BJ (cell line): ENCODE measurements at regions not wholly inside any gene's neighbourhood (a gene's known extent, or its start where the extent isn't known, plus 50 kb on each side); places are given as distances from the start of the nearest gene placed in this dataset.

Source experiments
- CTCF ChIA-PET: fragments of 350-600 bp; formaldehyde crosslinking; extraction: SDS; loops from one replicate; lab custom pipeline; 2021; ENCODE audit warnings: antibody characterized with exemption, inconsistent platforms; lab: Yijun Ruan, JAX
- POLR2A ChIA-PET: fragments of 300-600 bp; sonication (Branson Sonifier 250); formaldehyde crosslinking; extraction: SDS; loops from one replicate; lab custom pipeline; 2021; ENCODE audit warnings: antibody characterized with exemption; lab: Charles Lee
- DNase-seq: peaks from one replicate; pipeline ENCODE4 v3.0.0-alpha.2; 2011; ENCODE audit warnings: low read depth
- H3K27me3 ChIP-seq: 2 replicates; pipeline ENCODE4 v1.6.0; 2011; ENCODE audit warnings: low read length; ENCODE audit not compliant: control insufficient read depth, insufficient read depth
- H3K36me3 ChIP-seq: 2 replicates; pipeline ENCODE4 v1.5.1; 2011; ENCODE audit warnings: low read length; ENCODE audit not compliant: control insufficient read depth, insufficient read depth
- H3K4me3 ChIP-seq: 2 replicates; pipeline ENCODE4 v1.5.1; 2011; ENCODE audit warnings: low read depth, mild to moderate bottlenecking, control low read depth, low read length
- CTCF ChIP-seq: IDR thresholded peaks from 2 replicates; pipeline ENCODE4 v1.5.1; 2011; ENCODE audit warnings: low read depth, mild to moderate bottlenecking, control low read depth, inconsistent platforms, low read length, moderate library complexity; ENCODE audit not compliant: insufficient read depth

- Histone ChIP-seq H3K27me3 (peaks cover 1% of the 10 kb centered on the region), H3K36me3 (no peaks in the 10 kb centered on the region), H3K4me3 (no peak overlapping the region)
- ChIA-PET POLR2A (no interaction called here), CTCF (no interaction called here)
- no peak for DNase-seq
- TF ChIP-seq CTCF, result no peak
Observed at GRCh38 chr20:40810332-40811000, 121.4 kb upstream of the MAFB start.

- POLR2A ChIA-PET, result no interaction called here
- Histone ChIP-seq H3K4me3 (no peak overlapping the region), H3K27me3 (peaks cover 1% of the 10 kb centered on the region), H3K36me3 (no peaks in the 10 kb centered on the region)
- no peak for TF ChIP-seq CTCF
- CTCF ChIA-PET, result no interaction called here
- no peak for DNase-seq
Observed at GRCh38 chr20:40811004-40811403, 122.0 kb upstream of the MAFB start.

- Histone ChIP-seq H3K36me3 (no peaks in the 10 kb centered on the region), H3K4me3 (no peak overlapping the region), H3K27me3 (peaks cover 1% of the 10 kb centered on the region)
- CTCF ChIA-PET, result interaction anchor here (0.7 to 1.0 kb wide), 2 partner anchors 15 to 122 kb away, joined by 3 to 4 read pairs; no protein-coding TSS in a partner anchor
- POLR2A ChIA-PET, result no interaction called here
- DNase-seq, result no peak
- 0 out of 2 replicates have a peak, but pooled peaks have one; percentile 7 for TF ChIP-seq CTCF
Observed at GRCh38 chr20:40811660-40812414, 122.8 kb upstream of the MAFB start.

GRCh38 chr20:40812415-40812925 lies 123.4 kb upstream of the MAFB start:
- TF ChIP-seq CTCF, result no peak
- POLR2A ChIA-PET, result no interaction called here
- CTCF ChIA-PET, result interaction anchor here (0.7 to 1.0 kb wide), 2 partner anchors 16 to 122 kb away, joined by 3 to 4 read pairs; no protein-coding TSS in a partner anchor
- Histone ChIP-seq H3K27me3 (peaks cover 1% of the 10 kb centered on the region), H3K36me3 (no peaks in the 10 kb centered on the region), H3K4me3 (no peak overlapping the region)
- DNase-seq, result no peak

DNA sequence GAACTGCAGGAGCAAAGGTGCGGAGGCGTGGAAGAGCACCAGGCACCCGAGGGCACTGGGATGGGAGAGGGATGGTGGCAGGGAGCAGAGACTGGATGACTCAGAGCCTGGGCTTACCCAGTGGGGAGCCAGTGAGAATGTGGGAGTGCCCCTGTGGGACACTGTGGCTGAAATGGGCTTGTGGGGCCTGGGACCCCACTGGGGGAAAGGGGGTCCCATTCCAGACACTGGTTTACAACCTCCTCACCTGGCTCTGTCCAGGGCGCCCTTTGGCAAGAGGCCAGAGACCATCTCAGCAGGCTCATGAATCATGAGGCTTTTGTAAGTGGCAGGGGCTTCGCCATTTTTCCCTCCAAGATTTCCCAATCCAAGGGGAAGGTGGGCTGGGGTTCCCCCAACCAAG lies 124.0 kb upstream of the MAFB start:
- DNase-seq, result no peak
- TF ChIP-seq CTCF, result no peak
- no peak overlapping the region for H3K4me3 ChIP-seq
- POLR2A ChIA-PET, result no interaction called here
- CTCF ChIA-PET, result interaction anchor here (1.0 kb wide), 1 partner anchor 123 kb away, joined by 4 read pairs; no protein-coding TSS in a partner anchor
- H3K27me3 ChIP-seq, result no peaks in the 10 kb centered on the region; the same call in 1 of the 2 replicates
- no peaks in the 10 kb centered on the region for H3K36me3 ChIP-seq
